PC-3 (cell line): ENCODE measurements at regions not wholly inside any gene's neighbourhood (a gene's known extent, or its start where the extent isn't known, plus 50 kb on each side); places are given as distances from the start of the nearest gene placed in this dataset.

Experiments
- ATAC-seq: fragments of 200-7000 bp; cut with Tn5 transposase; 2 replicates; pipeline ENCODE4 v1.9.1; 2020; ENCODE audit warnings: mild to moderate bottlenecking, moderate library complexity
- BruUV-seq: library from RNA; stranded (reverse); fragments of 400-500 nt; replicated peaks from 2 replicates; lab custom pipeline; 2021; lab: Mats Ljungman, UMichigan
- CTCF ChIA-PET: fragments of 300-600 bp; sonication (Branson Sonifier 250); formaldehyde crosslinking; loops from one replicate; lab custom pipeline; 2022; ENCODE audit warnings: antibody characterized with exemption; lab: Charles Lee
- POLR2A ChIA-PET: fragments of 300-600 bp; sonication (Branson Sonifier 250); formaldehyde crosslinking; loops from one replicate; lab custom pipeline; 2022; ENCODE audit warnings: antibody characterized with exemption; ENCODE audit not compliant: unreplicated experiment; lab: Charles Lee
- DNase-seq: peaks from one replicate; pipeline ENCODE4 v3.0.0-alpha.2; 2015
- H2AFZ ChIP-seq: fragments of 300-600 bp; sonication (generic); 2 replicates; pipeline ENCODE4 v1.6.0; 2016; ENCODE audit warnings: antibody characterized with exemption, low read length
- H3F3A ChIP-seq: fragments of 300-600 bp; sonication (generic); one replicate; pipeline ENCODE4 v1.6.0; 2017; ENCODE audit warnings: antibody characterized with exemption, low read length, control low read depth, mild to moderate bottlenecking; ENCODE audit not compliant: unreplicated experiment
- H3K27ac ChIP-seq: fragments of 300-600 bp; sonication (generic); 2 replicates; pipeline ENCODE4 v1.5.1; 2016; ENCODE audit warnings: mild to moderate bottlenecking, low read length
- H3K27me3 ChIP-seq: fragments of 300-600 bp; sonication (generic); 2 replicates; pipeline ENCODE4 v1.6.1; 2016; ENCODE audit warnings: low read length, mixed read lengths
- H3K36me3 ChIP-seq: fragments of 300-600 bp; sonication (generic); 2 replicates; pipeline ENCODE4 v1.6.1; 2016; ENCODE audit warnings: low read depth, mixed run types, low read length, mixed read lengths
- H3K4me1 ChIP-seq: fragments of 300-600 bp; sonication (generic); 2 replicates; pipeline ENCODE4 v1.5.1; 2016; ENCODE audit warnings: low read length; ENCODE audit not compliant: insufficient read depth
- H3K4me2 ChIP-seq: fragments of 300-600 bp; sonication (generic); 2 replicates; pipeline ENCODE4 v1.6.0; 2016; ENCODE audit warnings: low read length
- H3K4me3 ChIP-seq: fragments of 300-600 bp; sonication (generic); 2 replicates; pipeline ENCODE4 v1.5.1; 2016; ENCODE audit warnings: mild to moderate bottlenecking, low read length, mixed read lengths
- H3K79me2 ChIP-seq: fragments of 300-600 bp; sonication (generic); 2 replicates; pipeline ENCODE4 v1.6.1; 2017; ENCODE audit warnings: low read length, mixed read lengths
- H3K9ac ChIP-seq: fragments of 300-600 bp; sonication (generic); 2 replicates; pipeline ENCODE4 v1.6.0; 2016; ENCODE audit warnings: mild to moderate bottlenecking, low read length
- H3K9me2 ChIP-seq: fragments of 300-600 bp; sonication (generic); replicated peaks from 2 replicates; pipeline ENCODE4 v1.6.1; 2016; ENCODE audit warnings: mixed run types, low read length, mixed read lengths
- H3K9me3 ChIP-seq: fragments of 300-600 bp; sonication (generic); 2 replicates; pipeline ENCODE4 v1.6.1; 2016; ENCODE audit warnings: low read length, mixed read lengths
- H4K20me1 ChIP-seq: fragments of 300-600 bp; sonication (generic); 2 replicates; pipeline ENCODE4 v1.6.1; 2016; ENCODE audit warnings: low read length, mixed read lengths
- CTCF ChIP-seq: fragments of 300-600 bp; sonication (generic); conservative IDR thresholded peaks from 2 replicates; pipeline ENCODE4 v1.5.1; 2017; ENCODE audit warnings: antibody characterized with exemption, low read depth, mild to moderate bottlenecking, low read length
- EZH2 ChIP-seq: fragments of 300-600 bp; sonication (generic); IDR thresholded peaks from one replicate; pipeline ENCODE4 v1.6.1; 2017; ENCODE audit warnings: antibody characterized with exemption, mild to moderate bottlenecking, low read length; ENCODE audit not compliant: unreplicated experiment
- EZH2phosphoT487 ChIP-seq: fragments of 300-600 bp; sonication (generic); IDR thresholded peaks from 2 replicates; pipeline ENCODE4 v1.6.1; 2018; ENCODE audit warnings: mild to moderate bottlenecking, antibody characterized with exemption, low read length, borderline replicate concordance
- intact Hi-C: fragments of 100-400 bp; cut with micrococcal nuclease; formaldehyde crosslinking; loops from 2 replicates; pipeline ENCODE4 v1.9.0; 2023

GRCh38 chr20:54875307-54875706 is 399.9 kb downstream of the DOK5 start:
- no TSS peak for BruUV-seq

DNA sequence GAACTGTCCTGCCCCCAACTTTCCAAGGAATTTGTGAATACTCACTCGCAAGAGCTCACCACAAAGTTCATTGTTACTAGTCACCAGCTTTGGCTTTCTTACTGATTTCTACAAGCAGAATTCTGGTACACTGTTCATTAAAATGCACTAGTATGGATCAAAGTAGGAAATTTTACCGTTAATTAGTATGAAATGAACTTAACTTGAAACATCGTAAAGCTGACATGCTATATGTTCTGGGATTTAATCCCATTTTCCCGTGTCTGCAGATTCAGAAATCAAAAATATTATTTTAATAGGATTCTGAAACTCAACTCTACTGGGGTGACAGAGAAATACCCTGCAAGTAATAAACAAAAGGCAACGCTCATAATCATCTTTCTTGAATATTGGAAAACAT is 399.3 kb downstream of the DOK5 start:
- Histone ChIP-seq H3K27me3 (no peaks in the 10 kb centered on the region), H3K4me1 (no peaks in the 10 kb centered on the region), H3K9me2 (no peaks in the 10 kb centered on the region), H2AFZ (no peak overlapping the region), H3K4me2 (no peak overlapping the region), H3K36me3 (no peaks in the 10 kb centered on the region), H3K27ac (no peak overlapping the region), H3K4me3 (no peak overlapping the region), H3K79me2 (no peaks in the 10 kb centered on the region), H3K9me3 (peaks cover 15% of the 10 kb centered on the region), H3F3A (no peaks in the 10 kb centered on the region), H3K9ac (no peak overlapping the region), H4K20me1 (no peaks in the 10 kb centered on the region)
- no peak for TF ChIP-seq EZH2
- ChIA-PET CTCF (no interaction called here), POLR2A (no interaction called here)
- intact Hi-C loops: no loop called here
- no TSS peak for BruUV-seq
- ATAC-seq (no peak), DNase-seq (no peak)

More at GRCh38 chr20:54875307-54875706, 399.9 kb downstream of the DOK5 start:
- no peaks in the 10 kb centered on the region for H3K9me2 ChIP-seq
- ChIA-PET CTCF (no interaction called here), POLR2A (no interaction called here)
- H3K9me3 ChIP-seq: peaks cover 14% of the 10 kb centered on the region
- H4K20me1 ChIP-seq: no peaks in the 10 kb centered on the region
- TF ChIP-seq EZH2: no peak
- TF ChIP-seq EZH2phosphoT487: no peak
- TF ChIP-seq CTCF: no peak
- no peaks in the 10 kb centered on the region for H3K4me1 ChIP-seq
- H3K4me3 ChIP-seq: no peak overlapping the region
- DNase-seq: no peak
- H3K36me3 ChIP-seq: no peaks in the 10 kb centered on the region
- no peak overlapping the region for H3K27ac ChIP-seq
- no peak overlapping the region for H3K4me2 ChIP-seq
- no peak for ATAC-seq
- no peak overlapping the region for H2AFZ ChIP-seq
- H3F3A ChIP-seq: no peaks in the 10 kb centered on the region
- no peaks in the 10 kb centered on the region for H3K79me2 ChIP-seq
- intact Hi-C loops: no loop called here
- H3K27me3 ChIP-seq: no peaks in the 10 kb centered on the region
- H3K9ac ChIP-seq: no peak overlapping the region

DNA sequence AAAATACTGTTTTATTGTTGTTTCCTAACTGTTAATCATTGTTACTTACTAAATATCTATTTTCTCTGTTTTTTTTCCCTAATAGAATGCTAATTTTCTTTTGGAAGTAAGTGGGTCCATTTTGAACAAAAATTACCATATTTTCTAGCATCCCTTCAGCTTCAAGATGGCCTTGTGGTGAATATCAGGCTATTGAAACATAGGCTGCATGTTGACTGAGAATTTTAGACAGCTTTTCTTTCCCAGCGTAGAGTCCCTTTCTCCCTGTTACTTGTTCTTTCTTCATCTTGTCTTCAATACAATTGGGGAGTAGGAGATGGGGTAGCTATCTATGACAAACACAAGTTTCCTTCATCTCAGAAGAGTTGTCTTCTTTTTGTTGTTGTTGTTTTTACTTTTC is 397.0 kb downstream of the DOK5 start:
- Histone ChIP-seq H3K36me3 (no peaks in the 10 kb centered on the region), H3K4me1 (no peaks in the 10 kb centered on the region), H3K79me2 (no peaks in the 10 kb centered on the region), H3K4me2 (no peak overlapping the region), H3K4me3 (no peak overlapping the region), H3F3A (no peaks in the 10 kb centered on the region), H3K9me2 (no peaks in the 10 kb centered on the region), H4K20me1 (no peaks in the 10 kb centered on the region), H3K9ac (no peak overlapping the region), H3K9me3 (peaks cover 26% of the 10 kb centered on the region), H2AFZ (no peak overlapping the region), H3K27ac (no peak overlapping the region), H3K27me3 (no peaks in the 10 kb centered on the region)
- no peak for DNase-seq
- TF ChIP-seq CTCF (no peak), EZH2phosphoT487 (no peak), EZH2 (no peak)
- no TSS peak for BruUV-seq
- ChIA-PET POLR2A (no interaction called here), CTCF (no interaction called here)
- no peak for ATAC-seq
- intact Hi-C loops: no loop called here
